ENCODE measurements at regions not wholly inside any gene's neighbourhood (a gene's known extent, or its start where the extent isn't known, plus 50 kb on each side); places are given as distances from the start of the nearest gene placed in this dataset.

GRCh38 chr13:44117816-44118215 is 238.1 kb downstream of the LACC1 start:
- Mint-ChIP-seq H3K4me1 (ENCODE audit: low read depth) (peaks cover 13% of the 10 kb centered on the region; the same call in 1 of the 2 replicates), H3K36me3 (ENCODE audit: low read depth) (no peaks in the 10 kb centered on the region), H3K4me3 (no peak overlapping the region), H3K9me3 (no peaks in the 10 kb centered on the region), H3K27ac (no peak overlapping the region), H3K27me3 (ENCODE audit: insufficient read depth) (no peaks in the 10 kb centered on the region; the same call in 1 of the 2 replicates)
- no peak for TF ChIP-seq CTCF (IDR thresholded peaks at IDR 0.05)
- DNase-seq = no peak

- H3K4me3 Mint-ChIP-seq = no peak overlapping the region
- H3K27ac Mint-ChIP-seq = no peak overlapping the region
- peaks cover 13% of the 10 kb centered on the region; the same call in 1 of the 2 replicates for H3K4me1 Mint-ChIP-seq (ENCODE audit: low read depth)
These were observed 239.2 kb downstream of the LACC1 start for GRCh38 chr13:44118881-44119280.

GRCh38 chr13:44120043-44120442 is 240.3 kb downstream of the LACC1 start:
- no peaks in the 10 kb centered on the region for H3K27me3 Mint-ChIP-seq (ENCODE audit: insufficient read depth)
- no peak for TF ChIP-seq CTCF (IDR thresholded peaks at IDR 0.05)

More at GRCh38 chr13:44118881-44119280, 239.2 kb downstream of the LACC1 start:
- Mint-ChIP-seq H3K27me3 (ENCODE audit: insufficient read depth) (no peaks in the 10 kb centered on the region), H3K36me3 (ENCODE audit: low read depth) (no peaks in the 10 kb centered on the region), H3K9me3 (peaks cover 5% of the 10 kb centered on the region)
- DNase-seq = no peak
- TF ChIP-seq CTCF (IDR thresholded peaks at IDR 0.05) = no peak

GRCh38 chr13:44120849-44121755 is 241.4 kb downstream of the LACC1 start:
- no peak for TF ChIP-seq CTCF (IDR thresholded peaks at IDR 0.05)
- H3K9me3 Mint-ChIP-seq = peaks cover 5% of the 10 kb centered on the region
- H3K4me1 Mint-ChIP-seq (ENCODE audit: low read depth) = peaks cover 22% of the 10 kb centered on the region
- H3K36me3 Mint-ChIP-seq (ENCODE audit: low read depth) = no peaks in the 10 kb centered on the region
- no peak for DNase-seq
- H3K4me3 Mint-ChIP-seq = no peak overlapping the region
- H3K27me3 Mint-ChIP-seq (ENCODE audit: insufficient read depth) = no peaks in the 10 kb centered on the region
- no peak overlapping the region for H3K27ac Mint-ChIP-seq

More at GRCh38 chr13:44120043-44120442, 240.3 kb downstream of the LACC1 start:
- Mint-ChIP-seq H3K36me3 (ENCODE audit: low read depth) (no peaks in the 10 kb centered on the region), H3K4me1 (ENCODE audit: low read depth) (peaks cover 13% of the 10 kb centered on the region; the same call in 1 of the 2 replicates), H3K27ac (no peak overlapping the region), H3K4me3 (no peak overlapping the region), H3K9me3 (peaks cover 5% of the 10 kb centered on the region)
- DNase-seq = no peak

GRCh38 chr13:44124352-44124751 is 244.6 kb downstream of the LACC1 start:
- peaks cover 18% of the 10 kb centered on the region; the same call in 1 of the 2 replicates for H3K4me1 Mint-ChIP-seq (ENCODE audit: low read depth)
- H3K9me3 Mint-ChIP-seq = peaks cover 5% of the 10 kb centered on the region
- no peaks in the 10 kb centered on the region for H3K36me3 Mint-ChIP-seq (ENCODE audit: low read depth)
- TF ChIP-seq CTCF (IDR thresholded peaks at IDR 0.05) = no peak
- H3K27ac Mint-ChIP-seq = no peak overlapping the region
- no peak for DNase-seq
- H3K27me3 Mint-ChIP-seq (ENCODE audit: insufficient read depth) = no peaks in the 10 kb centered on the region
- no peak overlapping the region for H3K4me3 Mint-ChIP-seq

Data from HFFc6 (cell line).